ENCODE measurements at regions not wholly inside any gene's neighbourhood (a gene's known extent, or its start where the extent isn't known, plus 50 kb on each side); places are given as distances from the start of the nearest gene placed in this dataset.

DNA sequence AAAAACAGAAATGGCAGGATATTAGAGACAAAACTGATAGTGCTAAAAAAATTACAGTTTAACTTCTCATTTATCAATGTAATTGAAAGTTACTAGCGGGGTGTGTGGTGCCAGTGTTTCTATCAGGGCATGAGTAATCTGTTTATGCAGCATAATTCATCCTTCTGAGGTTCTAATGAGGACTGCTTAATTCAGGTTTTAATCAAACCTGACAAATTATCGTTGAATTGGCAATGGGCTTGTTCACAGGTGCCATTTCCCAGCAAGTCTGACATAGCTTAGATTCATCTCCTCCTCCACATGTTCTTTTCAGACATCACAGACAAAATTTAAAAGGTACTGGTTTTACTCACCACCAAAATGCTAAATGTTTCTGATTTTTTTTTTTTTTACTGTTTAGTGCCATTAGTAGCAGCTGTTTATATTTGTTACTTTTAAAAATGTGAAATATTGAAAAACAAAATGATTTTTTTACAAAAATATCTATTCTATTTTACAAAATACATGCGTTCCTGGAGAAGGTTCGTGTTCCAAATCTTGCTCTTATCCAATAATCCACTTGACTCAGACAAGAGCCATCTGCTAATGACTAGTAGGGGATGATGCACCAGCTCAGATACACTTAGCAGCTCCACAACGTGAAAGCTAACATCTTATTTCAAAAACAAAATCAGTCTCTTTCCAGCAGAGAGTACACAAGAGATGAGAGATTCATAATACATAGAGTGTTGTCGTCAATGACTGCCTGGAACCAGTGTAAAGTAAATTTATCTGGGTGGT, 447.7 kb upstream of the DPPA4 start:
- Mint-ChIP-seq H3K27ac (no peak overlapping the region), H3K36me3 (ENCODE audit: low read depth) (no peaks in the 10 kb centered on the region), H3K9me3 (no peaks in the 10 kb centered on the region), H3K4me3 (no peak overlapping the region), H3K4me1 (no peaks in the 10 kb centered on the region), H3K27me3 (no peaks in the 10 kb centered on the region)
- no peak for ATAC-seq (ENCODE audit: low read depth)
- POLR2A ChIA-PET = no interaction called here
- DNase-seq = no peak
- no peak for TF ChIP-seq CTCF (IDR thresholded peaks at IDR 0.05)
- intact Hi-C loops (cut with micrococcal nuclease) = no loop called here
- CTCF ChIA-PET = no interaction called here

DNA sequence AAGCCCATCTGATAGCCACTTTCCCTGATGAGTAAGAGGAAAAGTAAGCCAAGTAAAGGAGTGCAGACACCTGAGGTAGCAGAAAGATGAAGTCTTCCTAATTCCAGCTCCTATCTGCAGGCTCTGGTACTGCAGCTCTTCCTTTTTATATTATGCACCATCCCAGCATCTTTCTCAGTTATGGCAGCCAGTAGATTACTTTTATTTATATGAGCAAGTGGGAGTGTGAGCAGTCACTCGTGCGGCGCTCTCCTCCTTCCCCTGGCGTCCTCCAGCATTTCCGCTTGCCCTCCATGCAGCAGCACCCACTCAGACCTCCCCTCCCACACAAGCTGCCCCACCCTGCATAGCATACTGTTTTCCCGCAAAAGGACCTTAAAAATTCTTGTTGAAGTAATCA, 465.9 kb upstream of the DPPA4 start:
- ChIA-PET CTCF (no interaction called here), POLR2A (no interaction called here)
- H3K9me3 Mint-ChIP-seq = peaks cover 7% of the 10 kb centered on the region
- TF ChIP-seq CTCF (IDR thresholded peaks at IDR 0.05) = no peak
- no peaks in the 10 kb centered on the region for H3K27me3 Mint-ChIP-seq
- intact Hi-C loops (cut with micrococcal nuclease) = no loop called here
- no peaks in the 10 kb centered on the region for H3K36me3 Mint-ChIP-seq (ENCODE audit: low read depth)
- no peak for DNase-seq
- peaks cover 5% of the 10 kb centered on the region for H3K4me1 Mint-ChIP-seq
- no peak overlapping the region for H3K4me3 Mint-ChIP-seq
- ATAC-seq (ENCODE audit: low read depth) = no peak
- no peak overlapping the region for H3K27ac Mint-ChIP-seq

GRCh38 chr3:109804697-109805096, 467.4 kb upstream of the DPPA4 start:
- POLR2A ChIA-PET = no interaction called here
- H3K36me3 Mint-ChIP-seq (ENCODE audit: low read depth) = no peaks in the 10 kb centered on the region
- H3K9me3 Mint-ChIP-seq = peaks cover 4% of the 10 kb centered on the region
- intact Hi-C loops (cut with micrococcal nuclease) = no loop called here
- peaks cover 5% of the 10 kb centered on the region for H3K4me1 Mint-ChIP-seq
- no peak overlapping the region for H3K4me3 Mint-ChIP-seq
- TF ChIP-seq CTCF (IDR thresholded peaks at IDR 0.05) = no peak
- H3K27ac Mint-ChIP-seq = no peak overlapping the region
- CTCF ChIA-PET = no interaction called here
- no peaks in the 10 kb centered on the region for H3K27me3 Mint-ChIP-seq
- no peak for ATAC-seq (ENCODE audit: low read depth)
- DNase-seq = no peak

DNA sequence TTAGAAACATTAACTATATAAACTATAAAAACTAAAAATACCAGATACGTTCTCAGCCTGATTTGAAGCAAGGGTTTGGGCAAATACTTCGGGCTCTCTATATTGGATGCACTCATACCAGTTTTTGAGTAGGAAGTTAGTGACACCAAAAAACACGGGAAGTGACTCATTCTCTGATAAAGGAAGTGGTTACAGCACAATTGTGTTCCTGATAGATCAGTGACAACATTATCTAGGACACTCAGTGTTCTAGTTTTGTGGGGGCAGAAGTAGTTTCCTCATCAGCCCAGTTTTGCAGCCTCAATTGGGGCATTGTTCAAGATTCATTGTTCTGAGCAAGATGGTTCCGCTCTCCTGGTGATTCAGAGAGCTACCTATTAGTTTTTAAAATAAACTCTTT, 469.6 kb upstream of the DPPA4 start:
- ATAC-seq (ENCODE audit: low read depth) = no peak
- H3K36me3 Mint-ChIP-seq (ENCODE audit: low read depth) = no peaks in the 10 kb centered on the region

GRCh38 chr3:109809513-109809912, 472.2 kb upstream of the DPPA4 start:
- Mint-ChIP-seq H3K27me3 (no peaks in the 10 kb centered on the region), H3K27ac (no peak overlapping the region), H3K9me3 (no peaks in the 10 kb centered on the region), H3K4me3 (no peak overlapping the region), H3K36me3 (ENCODE audit: low read depth) (no peaks in the 10 kb centered on the region), H3K4me1 (peaks cover 5% of the 10 kb centered on the region)
- CTCF ChIA-PET = no interaction called here
- DNase-seq (no peak), ATAC-seq (ENCODE audit: low read depth) (no peak)
- POLR2A ChIA-PET = no interaction called here
- intact Hi-C loops (cut with micrococcal nuclease) = no loop called here
- no peak for TF ChIP-seq CTCF (IDR thresholded peaks at IDR 0.05)

More for the DNA sequence above, 469.6 kb upstream of the DPPA4 start:
- CTCF ChIA-PET = no interaction called here
- intact Hi-C loops (cut with micrococcal nuclease) = no loop called here
- POLR2A ChIA-PET = no interaction called here
- no peaks in the 10 kb centered on the region for H3K27me3 Mint-ChIP-seq
- DNase-seq = no peak
- no peak for TF ChIP-seq CTCF (IDR thresholded peaks at IDR 0.05)
- H3K9me3 Mint-ChIP-seq = no peaks in the 10 kb centered on the region
- H3K4me3 Mint-ChIP-seq = no peak overlapping the region
- H3K4me1 Mint-ChIP-seq = peaks cover 5% of the 10 kb centered on the region
- H3K27ac Mint-ChIP-seq = no peak overlapping the region

Data from activated B cell treated with CpG ODN at 0.5 μM for 24 hours (primary cell).